ENCODE measurements at regions not wholly inside any gene's neighbourhood (a gene's known extent, or its start where the extent isn't known, plus 50 kb on each side); places are given as distances from the start of the nearest gene placed in this dataset.

DNA sequence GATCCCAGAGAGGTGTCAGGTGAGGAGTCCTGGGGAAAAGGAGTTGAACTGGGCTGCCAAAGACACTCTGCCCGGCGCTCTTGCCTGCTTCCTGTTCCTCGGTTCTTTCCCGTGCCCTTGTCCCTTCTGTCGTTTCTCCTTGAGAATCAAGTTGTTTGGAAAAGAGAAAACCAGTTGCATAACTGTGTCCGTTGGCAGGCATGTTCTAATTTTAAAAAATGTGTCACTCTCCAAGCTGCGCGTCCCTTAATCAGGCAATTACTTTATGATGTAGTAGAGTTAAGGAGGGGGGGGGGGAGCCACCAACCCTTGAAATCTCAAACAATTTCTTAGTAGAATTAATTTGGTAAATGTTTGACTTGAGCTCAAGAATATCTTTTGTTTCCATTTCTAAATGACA lies 105.9 kb upstream of the IGSF21 start:
- TF ChIP-seq, protein P1, sequence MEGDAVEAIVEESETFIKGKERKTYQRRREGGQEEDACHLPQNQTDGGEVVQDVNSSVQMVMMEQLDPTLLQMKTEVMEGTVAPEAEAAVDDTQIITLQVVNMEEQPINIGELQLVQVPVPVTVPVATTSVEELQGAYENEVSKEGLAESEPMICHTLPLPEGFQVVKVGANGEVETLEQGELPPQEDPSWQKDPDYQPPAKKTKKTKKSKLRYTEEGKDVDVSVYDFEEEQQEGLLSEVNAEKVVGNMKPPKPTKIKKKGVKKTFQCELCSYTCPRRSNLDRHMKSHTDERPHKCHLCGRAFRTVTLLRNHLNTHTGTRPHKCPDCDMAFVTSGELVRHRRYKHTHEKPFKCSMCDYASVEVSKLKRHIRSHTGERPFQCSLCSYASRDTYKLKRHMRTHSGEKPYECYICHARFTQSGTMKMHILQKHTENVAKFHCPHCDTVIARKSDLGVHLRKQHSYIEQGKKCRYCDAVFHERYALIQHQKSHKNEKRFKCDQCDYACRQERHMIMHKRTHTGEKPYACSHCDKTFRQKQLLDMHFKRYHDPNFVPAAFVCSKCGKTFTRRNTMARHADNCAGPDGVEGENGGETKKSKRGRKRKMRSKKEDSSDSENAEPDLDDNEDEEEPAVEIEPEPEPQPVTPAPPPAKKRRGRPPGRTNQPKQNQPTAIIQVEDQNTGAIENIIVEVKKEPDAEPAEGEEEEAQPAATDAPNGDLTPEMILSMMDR (conservative IDR thresholded peaks at IDR 0.05; ENCODE audit: control insufficient read depth, insufficient read depth, low read depth, low read length), result no peak
- DNase-seq (ENCODE audit: low read depth), result no peak
- H3K4me3 ChIP-seq (ENCODE audit: control insufficient read depth, low read depth, low read length), result no peak overlapping the region

DNA sequence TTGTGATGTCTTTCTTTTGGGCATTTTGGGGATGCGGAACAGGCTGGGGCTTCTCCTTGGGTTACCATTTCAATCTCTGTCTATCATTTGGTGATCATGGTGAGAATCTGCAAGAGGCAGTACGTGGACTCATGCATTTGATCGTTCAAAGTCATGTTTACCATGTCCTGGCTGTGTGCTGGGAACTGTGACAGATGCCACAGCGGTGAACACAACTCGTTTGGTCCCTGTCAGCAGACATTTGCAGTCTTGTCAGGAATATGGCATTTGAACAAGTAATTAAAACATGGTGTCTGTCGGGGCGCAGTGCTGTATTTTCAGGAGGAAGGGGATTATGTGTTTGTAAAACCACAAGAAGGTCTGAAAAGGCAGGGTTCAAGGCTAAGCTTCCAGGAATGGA lies 103.3 kb upstream of the IGSF21 start:
- TF ChIP-seq, protein P1 (conservative IDR thresholded peaks at IDR 0.05; ENCODE audit: control insufficient read depth, insufficient read depth, low read depth, low read length), result no peak
- DNase-seq (ENCODE audit: low read depth), result no peak
- H3K4me3 ChIP-seq (ENCODE audit: control insufficient read depth, low read depth, low read length), result no peak overlapping the region

DNA sequence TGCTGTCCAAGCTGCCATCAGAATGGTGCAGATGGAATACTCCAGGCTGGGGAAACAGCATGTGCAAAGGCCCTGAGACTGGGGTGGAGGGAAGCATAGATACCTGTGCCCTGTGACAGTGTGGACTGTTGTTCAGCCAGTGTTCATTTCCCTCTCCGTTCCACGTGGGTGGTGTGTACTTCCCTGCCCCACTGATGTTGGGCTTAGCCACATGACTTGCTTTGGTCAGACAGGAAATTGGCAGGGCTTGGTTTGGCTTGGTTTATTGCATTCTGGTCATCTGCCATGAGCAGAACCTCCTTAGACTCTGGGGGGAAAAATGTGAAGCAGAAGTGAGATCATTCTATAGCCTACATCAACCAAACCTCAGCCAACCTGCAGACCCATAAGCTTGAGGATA lies 102.4 kb upstream of the IGSF21 start:
- H3K4me3 ChIP-seq (ENCODE audit: control insufficient read depth, low read depth, low read length), result no peak overlapping the region
- TF ChIP-seq, protein P1 (conservative IDR thresholded peaks at IDR 0.05; ENCODE audit: control insufficient read depth, insufficient read depth, low read depth, low read length), result no peak
- no peak for DNase-seq (ENCODE audit: low read depth)

DNA sequence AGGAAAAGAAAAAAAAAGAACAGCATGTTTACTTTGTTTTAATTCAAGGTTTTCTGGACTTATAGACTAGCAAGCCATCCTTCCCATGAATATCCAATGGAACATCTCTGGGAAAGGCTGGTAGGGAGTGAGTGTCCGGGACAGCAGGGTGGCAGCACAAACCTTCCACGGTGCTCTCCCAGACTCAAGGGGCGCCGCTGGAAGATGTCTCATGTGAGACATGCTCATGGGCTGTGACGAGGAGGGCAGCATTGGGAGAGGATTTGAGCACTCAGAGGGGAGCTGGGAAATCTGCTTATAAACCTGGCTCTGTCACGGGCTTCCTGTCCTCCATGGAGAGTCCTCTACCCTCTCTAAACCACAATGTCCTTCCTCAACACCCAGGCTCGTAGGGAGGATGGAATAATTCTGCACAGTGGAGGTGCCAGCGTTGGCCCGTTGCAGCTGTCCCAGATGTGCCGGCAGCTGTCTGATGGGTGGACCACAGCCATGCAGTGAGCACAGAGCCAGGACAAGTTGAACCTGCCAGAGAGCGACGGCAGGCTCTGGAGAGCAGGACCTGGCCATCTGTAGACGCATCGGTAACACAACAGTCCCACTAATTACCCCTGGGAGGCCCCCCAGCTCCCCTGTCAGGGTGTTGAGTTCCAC lies 100.1 kb upstream of the IGSF21 start:
- TF ChIP-seq, protein P1 (conservative IDR thresholded peaks at IDR 0.05; ENCODE audit: control insufficient read depth, insufficient read depth, low read depth, low read length), result no peak
- H3K4me3 ChIP-seq (ENCODE audit: control insufficient read depth, low read depth, low read length), result no peak overlapping the region
- DNase-seq (ENCODE audit: low read depth), result no peak

DNA sequence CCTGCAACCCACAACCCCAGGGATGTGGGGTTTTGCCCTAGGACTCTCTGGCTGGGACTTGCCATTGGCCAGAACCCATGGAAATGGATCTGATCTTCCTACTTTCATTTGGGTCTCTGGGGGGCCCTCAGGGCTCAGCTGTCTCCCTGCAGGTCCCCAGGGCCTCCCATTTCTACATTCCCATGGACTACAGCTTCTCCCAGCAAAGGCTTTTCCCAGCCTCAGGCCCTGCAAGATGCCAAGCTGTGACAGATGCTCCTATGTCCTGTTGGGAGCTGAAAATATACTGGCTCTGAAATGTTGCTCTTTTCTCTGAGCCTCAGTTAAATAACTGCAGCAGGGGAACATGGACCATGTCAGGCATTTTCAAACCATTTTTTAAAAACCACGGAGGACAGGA lies 99.5 kb upstream of the IGSF21 start:
- no peak overlapping the region for H3K4me3 ChIP-seq (ENCODE audit: control insufficient read depth, low read depth, low read length)
- TF ChIP-seq, protein P1 (conservative IDR thresholded peaks at IDR 0.05; ENCODE audit: control insufficient read depth, insufficient read depth, low read depth, low read length), result no peak
- no peak for DNase-seq (ENCODE audit: low read depth)

DNA sequence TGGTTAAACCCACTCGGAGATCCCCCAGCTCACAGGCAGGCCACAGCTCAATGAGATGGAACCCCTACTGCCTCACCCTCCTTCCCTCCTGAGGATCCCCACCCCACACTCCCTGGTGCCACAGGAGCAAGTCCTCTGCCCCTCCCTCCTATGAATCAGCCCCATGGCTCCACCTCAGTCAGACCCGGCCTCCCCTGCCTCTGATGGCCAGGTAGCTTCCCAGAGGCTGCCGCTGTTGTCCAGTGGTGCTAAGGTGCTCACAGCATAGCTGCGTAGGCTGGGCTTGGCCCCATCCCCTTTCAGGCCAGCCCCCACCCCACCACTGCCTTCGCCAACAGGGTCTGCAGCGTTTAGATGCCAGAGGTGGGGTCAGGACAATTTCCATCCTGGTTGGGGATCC lies 98.5 kb upstream of the IGSF21 start:
- DNase-seq (ENCODE audit: low read depth), result no peak
- TF ChIP-seq, protein P1 (conservative IDR thresholded peaks at IDR 0.05; ENCODE audit: control insufficient read depth, insufficient read depth, low read depth, low read length), result no peak
- no peak overlapping the region for H3K4me3 ChIP-seq (ENCODE audit: control insufficient read depth, low read depth, low read length)

Data from fibroblast of mammary gland (primary cell).